SW480 (cell line): ENCODE measurements at regions not wholly inside any gene's neighbourhood (a gene's known extent, or its start where the extent isn't known, plus 50 kb on each side); places are given as distances from the start of the nearest gene placed in this dataset.
A peak's percentile ranks its signal among the peaks of the same experiment; 100 is the strongest.
"Not testable (repeated sequence)": the region's sequence is repeated elsewhere in the genome, so short reads cannot be mapped to it uniquely, and the experiment has no call there.

Experiments
- DNase-seq: peaks from one replicate; pipeline ENCODE4 v3.0.0-alpha.2; 2016; ENCODE audit warnings: low spot score

GRCh38 chr3:20396335-20396734 lies 210.3 kb upstream of the SGO1 start:
- no peak for DNase-seq

GRCh38 chr3:20395692-20396091 lies 209.7 kb upstream of the SGO1 start:
- DNase-seq = no peak

- no peak for DNase-seq
Measured at GRCh38 chr3:20394243-20394642, 208.2 kb upstream of the SGO1 start.

GRCh38 chr3:20391644-20392043 lies 205.6 kb upstream of the SGO1 start:
- no peak for DNase-seq

GRCh38 chr3:20388971-20389370 lies 203.0 kb upstream of the SGO1 start:
- DNase-seq = no peak

GRCh38 chr3:20380295-20380694 lies 194.3 kb upstream of the SGO1 start:
- DNase-seq = no peak

GRCh38 chr3:20378315-20378714 lies 192.3 kb upstream of the SGO1 start:
- DNase-seq = no peak

GRCh38 chr3:20376665-20377217 lies 190.7 kb upstream of the SGO1 start:
- no peak for DNase-seq

- no peak for DNase-seq
Measured at GRCh38 chr3:20375302-20375701, 189.3 kb upstream of the SGO1 start.

- not testable (repeated sequence) for DNase-seq
Measured at GRCh38 chr3:20370273-20371063, 184.5 kb upstream of the SGO1 start.

GRCh38 chr3:20361000-20361399 lies 175.0 kb upstream of the SGO1 start:
- no peak for DNase-seq

- DNase-seq = no peak
Measured at GRCh38 chr3:20353286-20353685, 167.3 kb upstream of the SGO1 start.

GRCh38 chr3:20352546-20353179 lies 166.7 kb upstream of the SGO1 start:
- peak; percentile 7 for DNase-seq

- no peak for DNase-seq
Measured at GRCh38 chr3:20350449-20350848, 164.4 kb upstream of the SGO1 start.

- no peak for DNase-seq
Measured at GRCh38 chr3:20346916-20347315, 160.9 kb upstream of the SGO1 start.

- DNase-seq = no peak
Measured at GRCh38 chr3:20346369-20346768, 160.4 kb upstream of the SGO1 start.

GRCh38 chr3:20344400-20344959 lies 158.5 kb upstream of the SGO1 start:
- DNase-seq = no peak

- no peak for DNase-seq
Measured at GRCh38 chr3:20343790-20344189, 157.8 kb upstream of the SGO1 start.

- peak; percentile 68 for DNase-seq
Measured at GRCh38 chr3:20340324-20340928, 154.4 kb upstream of the SGO1 start.

GRCh38 chr3:20336572-20336971 lies 150.6 kb upstream of the SGO1 start:
- no peak for DNase-seq

GRCh38 chr3:20334842-20335241 lies 148.8 kb upstream of the SGO1 start:
- DNase-seq = no peak

GRCh38 chr3:20327889-20328288 lies 141.9 kb upstream of the SGO1 start:
- DNase-seq = no peak

GRCh38 chr3:20326541-20326940 lies 140.5 kb upstream of the SGO1 start:
- no peak for DNase-seq
